Osteoblast (primary cell): ENCODE measurements at regions not wholly inside any gene's neighbourhood (a gene's known extent, or its start where the extent isn't known, plus 50 kb on each side); places are given as distances from the start of the nearest gene placed in this dataset.
A peak's percentile ranks its signal among the peaks of the same experiment; 100 is the strongest.
"Not testable (repeated sequence)": the region's sequence is repeated elsewhere in the genome, so short reads cannot be mapped to it uniquely, and the experiment has no call there.

Source experiments
- DNase-seq: peaks from one replicate; pipeline ENCODE4 v3.0.0; 2011; ENCODE audit warnings: low spot score, mixed read lengths; ENCODE audit not compliant: insufficient read length; ENCODE audit errors: missing footprints
- H2AFZ ChIP-seq: 2 replicates; pipeline ENCODE4 v1.6.0; 2011; ENCODE audit warnings: mild to moderate bottlenecking, low read length
- H3K27ac ChIP-seq: 2 replicates; pipeline ENCODE4 v1.5.1; 2011; ENCODE audit warnings: mild to moderate bottlenecking, low read depth, low read length, moderate library complexity
- H3K27me3 ChIP-seq: 2 replicates; pipeline ENCODE4 v1.6.0; 2012; ENCODE audit warnings: mild to moderate bottlenecking, control low read depth, inconsistent platforms, low read length, moderate library complexity; ENCODE audit not compliant: insufficient read depth
- H3K36me3 ChIP-seq: 2 replicates; pipeline ENCODE4 v1.5.1; 2011; ENCODE audit warnings: mild to moderate bottlenecking, low read length, control low read depth, moderate library complexity; ENCODE audit not compliant: insufficient read depth
- H3K4me1 ChIP-seq: 2 replicates; pipeline ENCODE4 v1.5.1; 2011; ENCODE audit warnings: mild to moderate bottlenecking, low read length, control low read depth, moderate library complexity; ENCODE audit not compliant: insufficient read depth
- H3K4me2 ChIP-seq: 2 replicates; pipeline ENCODE4 v1.6.0; 2011; ENCODE audit warnings: mild to moderate bottlenecking, low read length; ENCODE audit not compliant: insufficient read depth
- H3K4me3 ChIP-seq: fragments of 200-600 bp; sonication (generic); 3 replicates; pipeline ENCODE4 v1.5.1; 2012; ENCODE audit warnings: mild to moderate bottlenecking, low read length, inconsistent platforms; ENCODE audit not compliant: insufficient read depth
- H3K79me2 ChIP-seq: 2 replicates; pipeline ENCODE4 v1.6.0; 2012; ENCODE audit warnings: mild to moderate bottlenecking, low read length, control low read depth, inconsistent platforms; ENCODE audit not compliant: insufficient read depth
- H3K9me3 ChIP-seq: 2 replicates; pipeline ENCODE4 v1.5.1; 2011; ENCODE audit warnings: low read depth, low read length, control low read depth
- H4K20me1 ChIP-seq: 2 replicates; pipeline ENCODE4 v1.6.0; 2012; ENCODE audit warnings: mild to moderate bottlenecking, low read length, control low read depth; ENCODE audit not compliant: insufficient read depth
- CTCF ChIP-seq: IDR thresholded peaks from 2 replicates; pipeline ENCODE4 v1.5.1; 2011; ENCODE audit warnings: mild to moderate bottlenecking, low read depth, low read length, moderate library complexity; ENCODE audit errors: extremely low read depth

GRCh38 chr20:50333131-50333670 is 142.6 kb downstream of the CEBPB start:
- no peak for DNase-seq
- TF ChIP-seq CTCF = no peak
- peak overlapping the region; percentile 59 for H3K4me2 ChIP-seq
- no peaks in the 10 kb centered on the region for H3K79me2 ChIP-seq
- peak overlapping the region; percentile 7 for H2AFZ ChIP-seq
- no peaks in the 10 kb centered on the region for H4K20me1 ChIP-seq
- H3K27me3 ChIP-seq = no peaks in the 10 kb centered on the region
- H3K4me3 ChIP-seq = peak overlapping the region; percentile 25
- H3K9me3 ChIP-seq = no peaks in the 10 kb centered on the region
- H3K27ac ChIP-seq = peak overlapping the region; percentile 94
- peaks cover 51% of the 10 kb centered on the region for H3K4me1 ChIP-seq
- no peaks in the 10 kb centered on the region for H3K36me3 ChIP-seq

- Histone ChIP-seq H3K27ac (peak overlapping the region; percentile 94), H4K20me1 (no peaks in the 10 kb centered on the region), H2AFZ (peak overlapping the region; percentile 36), H3K4me2 (peak overlapping the region; percentile 59), H3K36me3 (no peaks in the 10 kb centered on the region), H3K27me3 (no peaks in the 10 kb centered on the region), H3K4me3 (peak overlapping the region; percentile 25), H3K79me2 (no peaks in the 10 kb centered on the region), H3K9me3 (no peaks in the 10 kb centered on the region), H3K4me1 (peaks cover 57% of the 10 kb centered on the region)
- TF ChIP-seq CTCF = no peak
- DNase-seq = peak; percentile 93
Observed at GRCh38 chr20:50333812-50334211, 143.2 kb downstream of the CEBPB start.

- peak overlapping the region; percentile 94 for H3K27ac ChIP-seq
- not testable (repeated sequence) for DNase-seq, H3K4me3 ChIP-seq, H3K36me3 ChIP-seq, H3K27me3 ChIP-seq, H3K9me3 ChIP-seq, H4K20me1 ChIP-seq, H3K79me2 ChIP-seq
- peaks cover 64% of the 10 kb centered on the region for H3K4me1 ChIP-seq
- peak overlapping the region; percentile 36 for H2AFZ ChIP-seq
- H3K4me2 ChIP-seq = peak overlapping the region; percentile 59
Observed at GRCh38 chr20:50334512-50334911, 143.9 kb downstream of the CEBPB start.

- no peaks in the 10 kb centered on the region for H3K9me3 ChIP-seq
- peaks cover 70% of the 10 kb centered on the region for H3K4me1 ChIP-seq
- H3K4me3 ChIP-seq = no peak overlapping the region
- no peaks in the 10 kb centered on the region for H3K36me3 ChIP-seq
- H3K27ac ChIP-seq = peak overlapping the region; percentile 94
- DNase-seq = no peak
- no peaks in the 10 kb centered on the region for H3K79me2 ChIP-seq
- H4K20me1 ChIP-seq = no peaks in the 10 kb centered on the region
- no peak for TF ChIP-seq CTCF
- H3K27me3 ChIP-seq = no peaks in the 10 kb centered on the region
- H3K4me2 ChIP-seq = no peak overlapping the region
- H2AFZ ChIP-seq = no peak overlapping the region
Observed at GRCh38 chr20:50335105-50335504, 144.5 kb downstream of the CEBPB start.
